Endometrium (tissue), 2 donors: ENCODE measurements at regions not wholly inside any gene's neighbourhood (a gene's known extent, or its start where the extent isn't known, plus 50 kb on each side); places are given as distances from the start of the nearest gene placed in this dataset.
"Not testable (repeated sequence)": the region's sequence is repeated elsewhere in the genome, so short reads cannot be mapped to it uniquely, and the experiment has no call there.

ENCODE experiments used
- FAIRE-seq: peaks from 2 replicates; lab custom pipeline; 2012; peaks lifted over from hg19 to GRCh38; lab: Jason Lieb, UNC
- donor health status: control.
- donor health status: control.

DNA sequence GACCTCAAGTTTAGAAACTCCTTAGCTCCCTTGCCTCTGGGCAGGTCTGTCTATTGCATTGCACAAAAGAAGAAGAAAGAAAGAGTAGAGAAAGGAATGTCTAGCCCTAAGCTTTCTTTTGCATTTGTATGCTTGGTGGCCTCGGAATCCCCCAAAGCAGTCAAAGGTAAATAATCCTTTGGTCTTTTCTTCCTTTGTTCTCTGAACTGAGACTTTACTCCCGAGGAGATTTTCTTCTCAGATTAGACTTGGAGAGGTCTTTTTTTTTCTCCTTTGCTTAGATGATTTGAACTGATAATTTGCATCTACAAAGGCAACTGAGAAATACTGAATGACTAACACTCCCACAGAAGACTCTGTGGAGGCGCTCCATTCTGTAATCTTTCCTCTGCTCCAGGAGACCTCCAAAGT lies 93.2 kb downstream of the AKR1D1 start:
- FAIRE-seq = peak; percentile 74

DNA sequence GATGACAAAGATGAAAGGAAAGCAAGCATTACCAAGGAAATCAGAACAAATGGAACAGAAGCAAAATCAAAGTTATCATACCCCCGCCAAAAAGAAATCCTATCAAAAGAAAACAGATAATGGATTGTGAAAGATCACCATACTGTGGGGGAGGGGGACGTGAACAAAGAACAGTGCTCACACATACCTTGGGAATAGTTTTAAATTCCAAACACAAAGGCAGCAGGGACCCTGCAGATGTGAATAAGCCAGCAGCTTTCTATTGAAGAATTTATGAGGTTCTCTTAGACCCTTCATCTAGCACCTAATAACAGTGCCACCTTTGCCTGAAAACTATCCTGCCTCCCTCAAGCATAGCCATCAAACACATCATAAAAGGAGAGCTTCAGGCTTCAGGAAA lies 94.0 kb downstream of the AKR1D1 start:
- FAIRE-seq = no peak

DNA sequence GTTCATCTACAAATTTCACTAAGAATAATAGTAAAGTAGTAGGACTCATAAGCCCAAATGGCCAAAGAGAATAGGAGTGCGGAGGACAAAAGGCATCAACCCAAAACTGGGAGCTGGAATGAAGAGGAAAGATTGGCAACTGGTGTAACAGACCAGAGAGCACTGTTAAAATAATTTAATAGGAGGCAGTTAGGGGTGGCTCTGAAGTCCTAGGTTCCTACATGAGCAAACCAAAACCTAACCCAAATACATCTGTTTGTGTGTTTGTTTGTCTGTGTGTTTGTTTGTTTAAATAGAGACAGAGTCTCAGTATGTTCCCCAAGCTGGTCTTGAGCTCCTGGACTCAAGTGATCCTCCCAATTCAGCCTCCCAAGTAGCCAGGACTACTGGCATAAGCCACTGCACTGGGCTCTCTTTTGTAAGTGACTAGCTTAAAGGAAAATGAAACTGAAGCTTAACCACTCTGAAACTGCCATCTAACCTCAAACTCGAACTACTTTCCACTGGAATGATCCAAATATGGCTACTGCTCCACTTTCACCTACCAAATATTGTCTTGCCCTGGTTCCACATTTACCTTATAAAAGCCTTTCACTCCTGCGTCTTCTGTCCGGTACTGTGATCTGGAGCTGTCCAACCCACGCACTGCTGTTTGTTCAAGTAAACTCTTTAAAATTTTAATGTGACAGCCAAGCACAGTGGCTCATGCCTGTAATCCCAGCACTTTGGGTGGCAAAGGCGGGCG lies 94.9 kb downstream of the AKR1D1 start:
- no peak for FAIRE-seq

DNA sequence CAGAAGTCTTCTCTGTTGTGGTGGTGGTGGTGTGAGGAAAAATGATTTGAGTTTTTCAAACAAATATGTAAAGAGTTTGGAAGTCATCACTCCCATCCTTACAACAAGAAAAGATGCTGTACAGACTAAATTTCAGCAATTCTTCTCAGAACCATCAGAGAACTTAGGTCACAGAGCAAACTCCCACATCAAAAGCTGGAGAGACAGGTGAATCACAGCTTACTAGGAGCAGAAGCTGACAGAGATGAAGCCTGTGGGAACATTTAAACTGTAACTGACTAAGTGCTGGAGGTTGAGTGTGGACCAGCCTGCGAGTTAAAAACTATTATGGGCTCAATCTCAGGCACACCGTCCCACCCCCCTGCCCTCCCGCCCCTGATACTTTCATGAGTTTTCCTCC lies 97.3 kb downstream of the AKR1D1 start:
- no peak for FAIRE-seq

DNA sequence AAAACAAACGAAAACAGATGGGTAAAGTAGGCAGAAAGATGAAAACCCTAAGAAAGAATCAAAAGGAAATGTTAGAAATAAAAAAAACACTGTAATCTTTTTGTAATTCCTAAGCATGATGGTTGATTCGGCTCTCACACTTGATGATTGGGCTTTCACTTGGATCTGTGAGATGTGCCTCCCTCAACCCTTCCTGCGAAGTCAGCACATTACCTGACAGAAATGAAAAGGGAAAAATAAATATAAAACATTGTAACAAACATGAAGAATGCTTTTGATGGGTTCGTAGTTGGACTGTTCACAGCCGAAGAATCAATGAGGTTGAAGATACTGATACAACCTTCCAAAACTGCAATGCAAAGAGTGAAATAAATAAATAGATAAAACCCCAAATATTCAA lies 99.8 kb downstream of the AKR1D1 start:
- no peak for FAIRE-seq

DNA sequence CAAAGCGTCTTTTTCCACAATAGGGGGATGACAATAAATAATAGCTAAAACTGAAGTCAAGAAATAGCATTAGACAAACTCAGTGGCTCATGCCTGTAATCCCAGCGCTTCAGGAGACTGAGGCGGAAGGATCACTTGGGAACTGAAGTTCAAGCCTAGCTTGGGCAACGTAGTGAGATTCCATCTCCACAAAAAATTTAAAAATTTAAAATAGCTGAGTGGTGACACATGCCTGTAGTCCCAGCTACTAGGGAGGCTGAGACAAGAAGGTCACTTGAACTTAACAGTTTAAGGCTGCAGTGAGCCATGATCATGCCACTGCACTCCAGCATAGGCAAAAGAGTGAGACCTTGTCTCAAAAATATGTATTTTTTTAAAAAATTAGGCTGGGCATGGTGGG lies 107.9 kb downstream of the AKR1D1 start:
- FAIRE-seq = no peak

DNA sequence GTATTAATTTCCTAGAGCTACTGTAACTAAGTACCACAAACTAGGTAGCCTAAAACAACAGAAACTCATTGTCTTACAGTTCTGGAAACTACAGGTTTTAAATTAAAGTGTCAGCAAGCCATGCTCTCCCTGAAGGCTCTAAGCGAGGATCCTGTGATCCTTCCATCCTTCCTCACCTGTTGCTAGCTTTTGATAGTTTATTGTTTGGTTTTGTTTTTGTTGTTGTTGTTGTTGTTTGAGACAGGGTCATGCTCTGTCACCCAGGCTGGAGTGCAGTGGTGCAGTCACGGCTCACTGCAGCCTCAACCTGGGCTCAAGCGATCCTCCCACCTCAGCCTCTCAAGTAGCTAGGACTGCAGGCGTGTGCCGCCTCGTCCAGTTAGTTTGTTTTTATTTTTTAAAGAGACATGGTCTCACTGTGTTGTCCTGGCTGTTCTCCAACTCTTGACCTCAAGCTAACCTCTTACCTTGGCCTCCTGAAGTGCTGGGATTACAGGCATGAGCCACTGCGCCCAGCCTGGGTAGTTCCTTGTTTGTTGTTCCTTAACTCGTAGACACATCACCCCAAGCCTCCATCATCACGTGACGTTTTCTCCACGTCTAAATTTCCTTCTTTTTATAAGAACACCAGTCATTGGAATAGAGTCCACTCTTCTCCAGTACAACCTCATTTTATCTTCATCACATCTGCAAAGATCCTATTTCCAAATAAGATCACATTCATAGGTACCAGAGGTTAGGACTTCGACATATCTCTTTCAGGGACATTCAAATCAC lies 109.1 kb downstream of the AKR1D1 start:
- no peak for FAIRE-seq

DNA sequence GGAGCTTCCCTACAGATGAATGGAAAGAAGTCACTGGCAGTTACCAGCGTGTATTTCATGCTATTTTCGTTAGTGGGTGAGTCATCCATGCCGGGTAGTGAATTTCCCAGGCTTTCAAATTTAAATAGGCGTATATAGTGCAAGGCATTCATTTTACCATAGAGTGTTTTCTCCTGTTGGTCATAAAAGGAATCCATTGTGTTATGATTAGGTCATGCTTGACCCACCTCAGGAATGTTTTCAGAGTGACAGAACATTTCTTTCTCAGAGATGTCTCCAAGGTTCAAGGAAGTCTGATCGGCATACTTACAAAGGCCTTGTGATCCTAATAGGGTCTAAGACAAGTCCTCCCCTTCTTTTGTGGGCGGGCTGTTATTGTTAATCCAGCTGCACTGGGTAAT lies 110.7 kb downstream of the AKR1D1 start:
- no peak for FAIRE-seq

DNA sequence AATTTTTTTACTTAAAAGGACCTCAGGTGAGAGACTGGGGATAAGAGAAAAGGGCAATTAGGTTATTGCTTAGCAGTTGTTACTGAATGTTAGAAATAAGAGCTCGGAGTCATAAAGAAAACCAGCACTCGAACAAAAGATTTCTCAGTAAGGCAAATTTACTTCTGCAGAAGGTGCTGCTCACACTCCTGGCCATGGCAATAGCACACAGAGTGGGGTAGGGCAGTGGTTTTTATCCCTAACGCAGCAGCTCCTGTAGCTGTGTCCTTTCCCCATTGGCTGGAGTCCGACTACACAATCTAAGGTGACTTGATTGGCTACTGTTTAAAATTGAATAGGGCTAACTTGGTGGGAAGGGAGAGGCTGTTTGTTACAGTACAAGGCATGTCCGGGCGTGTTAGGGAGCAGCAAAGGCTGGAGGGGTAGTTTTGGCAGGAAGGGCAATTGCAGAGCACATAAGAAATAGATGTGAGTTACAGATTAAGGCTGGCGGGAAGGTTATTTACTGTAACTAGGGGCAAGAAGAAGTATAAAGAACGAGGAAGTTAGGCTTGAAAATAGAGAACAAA lies 112.1 kb downstream of the AKR1D1 start:
- FAIRE-seq = no peak

DNA sequence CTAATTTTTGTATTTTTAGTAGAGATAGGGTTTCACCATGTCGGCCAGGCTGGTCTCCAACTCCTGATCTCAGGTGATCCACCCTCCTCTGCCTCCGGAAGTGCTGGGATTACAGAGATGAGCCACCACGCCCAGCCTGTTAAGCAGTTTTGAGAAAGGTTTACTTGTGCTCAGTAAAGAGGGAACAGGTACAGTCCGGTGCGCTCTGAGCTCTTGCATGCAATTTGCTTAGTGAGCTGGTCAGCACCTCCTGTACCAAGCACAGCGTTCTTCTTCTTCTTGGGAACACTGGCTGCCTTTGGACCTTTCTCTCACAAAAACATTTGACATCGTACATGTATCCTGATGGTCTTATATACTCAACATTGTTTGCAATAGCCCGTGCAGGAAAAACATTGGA lies 118.3 kb downstream of the AKR1D1 start:
- no peak for FAIRE-seq

DNA sequence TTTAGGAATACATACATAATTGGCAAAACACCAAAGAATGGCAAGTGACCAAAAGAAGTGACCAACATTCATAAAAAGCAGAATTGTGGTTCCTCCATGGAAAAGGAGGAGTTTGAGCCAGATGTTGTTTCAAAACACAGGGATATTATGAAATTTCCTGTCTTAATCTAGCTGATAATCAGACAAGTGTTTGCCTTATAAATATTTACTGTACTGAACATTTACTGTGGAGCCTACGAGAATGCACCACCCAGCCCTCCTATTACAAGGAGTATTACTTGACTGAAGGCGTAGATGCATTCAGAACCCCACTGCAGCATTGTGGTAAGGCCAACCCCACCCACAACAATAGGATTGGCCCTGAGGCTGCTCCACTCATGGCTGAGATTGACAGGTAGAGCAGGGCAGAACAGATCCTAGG lies 118.9 kb downstream of the AKR1D1 start:
- no peak for FAIRE-seq

DNA sequence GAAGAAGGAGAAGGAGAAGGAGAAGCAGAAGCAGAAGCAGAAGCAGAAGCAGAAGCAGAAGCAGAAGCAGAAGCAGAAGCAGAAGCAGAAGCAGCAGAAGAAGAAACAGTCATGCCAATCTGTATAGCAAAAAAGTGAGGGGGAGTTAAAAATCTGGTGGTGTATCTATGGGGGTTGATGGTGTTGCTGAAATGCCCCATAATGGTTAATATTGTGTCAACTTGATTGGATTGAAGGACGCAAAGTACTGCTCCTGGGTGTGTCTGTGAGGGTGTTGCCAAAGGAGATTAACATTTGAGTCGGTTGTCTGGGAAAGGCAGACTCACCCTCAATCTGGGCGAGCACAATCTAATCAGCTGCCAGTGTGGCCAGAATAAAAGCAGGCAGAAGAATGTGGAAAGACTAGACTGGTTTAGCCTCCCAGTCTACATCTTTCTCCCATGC lies 120.3 kb downstream of the AKR1D1 start:
- not testable (repeated sequence) for FAIRE-seq

DNA sequence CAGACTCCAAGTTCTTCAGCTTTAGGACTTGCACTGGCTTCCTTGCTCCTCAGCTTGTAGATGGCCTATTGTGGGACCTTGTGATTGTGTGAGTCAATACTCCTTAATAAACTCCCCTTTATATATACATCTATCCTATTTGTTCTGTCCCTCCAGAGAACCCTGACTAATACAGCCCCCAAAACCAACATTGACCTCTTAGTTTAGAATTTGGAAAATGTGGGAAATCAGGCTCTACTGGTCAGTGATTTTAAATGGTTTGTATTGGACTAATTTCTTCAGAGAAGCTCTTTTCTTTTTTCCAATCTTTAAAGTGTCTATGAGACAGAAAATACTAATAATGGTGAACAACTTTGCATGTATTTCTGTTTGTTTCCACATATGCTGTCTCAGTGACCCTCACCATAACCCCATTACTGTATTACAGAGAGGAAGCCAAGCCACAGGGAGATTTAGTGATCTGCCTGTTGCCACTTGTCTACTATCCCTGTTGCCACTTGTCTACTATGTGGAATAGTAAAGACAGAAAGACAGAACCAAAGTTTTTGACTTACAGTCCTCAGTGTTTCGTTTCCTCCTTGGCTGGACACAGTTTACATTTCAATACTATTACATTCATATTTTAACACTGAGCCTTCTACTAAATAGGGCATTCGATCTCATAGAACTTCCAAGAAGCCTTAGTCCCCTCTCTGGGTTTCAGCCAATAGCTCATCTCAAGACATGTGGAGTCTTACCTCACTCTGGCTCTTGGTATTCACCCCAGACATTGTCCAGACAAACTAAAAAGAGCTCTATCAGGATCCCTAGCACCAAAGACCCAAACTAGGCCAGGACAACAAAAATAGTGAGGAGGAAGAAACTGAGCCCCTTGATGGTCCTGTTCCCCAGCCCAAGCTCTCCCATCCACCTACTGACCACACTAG lies 121.0 kb downstream of the AKR1D1 start:
- no peak for FAIRE-seq

DNA sequence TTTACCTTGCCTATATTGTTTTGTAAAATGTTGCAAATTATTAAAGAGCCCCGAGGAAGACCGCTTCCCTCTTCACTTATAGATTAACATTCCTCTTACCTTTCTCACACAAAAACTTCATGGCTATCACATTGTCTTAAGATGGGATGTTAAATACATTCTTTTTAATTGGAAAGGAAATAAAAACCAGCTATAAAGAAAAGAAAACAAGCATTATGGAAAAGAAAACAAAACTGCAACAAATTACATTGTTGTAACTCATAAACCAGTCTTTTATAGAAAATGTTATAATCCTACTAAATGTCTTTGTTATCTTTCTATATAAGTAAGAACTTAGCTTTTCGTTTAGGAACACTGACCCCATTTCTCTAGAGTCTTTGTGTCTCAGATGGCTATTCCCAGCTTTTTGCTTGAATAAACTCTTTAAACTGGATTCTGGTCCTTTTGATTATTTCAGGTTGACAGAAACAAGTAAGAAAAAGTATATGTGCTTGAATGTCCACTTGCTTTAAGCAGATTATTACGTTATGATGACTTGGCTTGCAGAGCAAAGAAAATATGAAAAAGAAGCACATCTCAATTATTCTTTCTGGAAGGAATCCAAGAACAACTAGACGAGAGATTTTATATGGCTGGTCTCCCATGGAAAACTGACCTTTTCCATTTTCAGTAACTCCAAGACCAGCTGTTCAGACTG lies 128.2 kb downstream of the AKR1D1 start:
- FAIRE-seq = no peak

DNA sequence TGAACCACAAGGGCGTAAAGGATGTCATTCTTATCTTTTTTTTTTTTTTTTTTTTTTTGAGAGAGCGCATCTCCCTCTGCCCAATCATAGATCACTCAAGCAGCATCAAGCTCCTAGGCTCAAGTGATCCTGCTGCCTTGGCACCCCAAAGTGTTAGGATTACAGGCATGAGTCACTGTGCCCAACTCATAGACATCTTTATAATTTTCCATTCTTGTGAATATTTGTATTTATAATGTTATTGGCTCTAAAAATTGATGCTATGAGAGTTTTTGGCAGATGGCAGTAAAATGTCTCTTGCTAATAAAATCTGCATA lies 128.7 kb downstream of the AKR1D1 start:
- FAIRE-seq = no peak

DNA sequence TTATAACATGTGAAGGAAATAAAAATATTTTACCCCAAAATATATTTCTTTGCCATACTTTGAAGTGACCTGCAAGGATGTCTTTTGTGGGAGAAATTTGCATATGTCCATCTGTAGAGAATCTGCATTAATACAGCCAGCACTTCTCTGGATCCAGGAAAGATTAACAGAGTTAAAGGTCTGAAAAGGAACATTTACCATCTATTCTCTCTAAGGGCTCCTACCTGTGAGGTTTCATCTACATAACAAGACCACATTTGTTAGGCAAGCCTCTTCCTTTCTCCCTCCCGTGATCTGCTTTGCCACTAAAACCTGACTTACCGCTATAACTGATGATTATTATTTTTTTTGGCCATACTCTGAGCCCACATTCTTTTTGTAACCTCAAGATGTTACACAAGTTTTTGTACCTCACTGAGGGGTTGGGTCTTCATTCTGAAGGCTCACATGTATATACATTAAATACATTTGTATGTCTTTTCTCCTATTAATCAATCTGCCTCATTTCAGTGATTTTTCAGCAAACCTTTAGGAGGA lies 129.4 kb downstream of the AKR1D1 start:
- no peak for FAIRE-seq

DNA sequence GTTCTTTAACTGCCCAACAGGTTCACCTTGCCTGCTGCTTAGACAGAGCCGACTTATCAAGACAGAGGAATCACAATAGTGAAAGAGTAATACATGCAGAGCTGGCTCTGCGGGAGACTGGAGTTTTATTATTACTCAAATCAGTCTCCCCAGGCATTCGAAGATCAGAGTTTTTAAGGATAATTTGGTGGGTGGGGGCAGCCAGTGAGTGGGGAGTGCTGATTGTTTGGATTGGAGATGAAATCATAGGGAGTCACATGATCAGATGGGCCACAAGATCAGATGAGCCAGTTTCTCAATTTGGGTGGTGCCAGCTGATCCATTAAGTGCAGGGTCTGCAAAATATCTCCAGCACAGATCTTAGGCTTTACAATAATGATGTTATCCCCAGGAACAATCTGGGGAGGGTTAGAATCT lies 131.3 kb downstream of the AKR1D1 start:
- no peak for FAIRE-seq

DNA sequence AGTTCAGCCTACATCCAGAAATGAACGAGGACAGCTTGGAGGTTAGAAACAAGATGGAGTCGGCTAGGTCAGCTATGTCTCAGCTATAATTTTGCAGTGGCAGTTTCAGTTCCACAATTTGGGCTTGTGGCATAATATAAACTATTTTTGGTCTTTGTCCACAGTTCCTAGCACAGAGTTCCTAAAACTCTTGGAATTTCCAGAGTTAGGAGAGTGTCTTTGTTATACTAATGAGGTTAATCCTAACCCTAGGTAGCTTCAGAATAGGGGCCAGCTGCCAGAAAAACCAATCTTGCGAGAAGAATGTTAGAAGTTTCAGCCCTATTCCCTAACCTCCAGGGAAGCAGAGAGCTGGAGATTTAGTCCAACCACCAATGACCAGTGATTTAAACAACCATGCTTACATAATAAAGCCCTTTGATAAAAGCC lies 131.9 kb downstream of the AKR1D1 start:
- no peak for FAIRE-seq

DNA sequence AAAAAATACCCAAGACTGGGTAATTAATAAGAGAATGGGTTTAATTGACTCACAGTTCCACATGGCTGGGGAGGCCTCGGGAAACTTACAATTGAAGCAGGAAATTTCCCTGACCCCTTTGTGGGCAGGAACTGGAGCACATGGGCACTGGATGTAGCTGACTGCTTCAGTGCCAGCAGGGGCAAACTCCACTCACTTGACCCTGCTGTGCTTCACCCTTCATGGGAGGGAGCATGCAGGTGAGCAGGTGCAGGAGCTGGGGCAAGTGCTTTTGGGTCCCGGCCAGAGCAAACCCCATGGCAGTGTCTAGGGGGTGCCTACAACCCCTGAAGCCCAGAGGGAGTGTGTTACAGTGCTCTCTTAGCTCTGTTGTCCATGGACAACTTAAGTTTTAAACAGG lies 132.6 kb downstream of the AKR1D1 start:
- no peak for FAIRE-seq

DNA sequence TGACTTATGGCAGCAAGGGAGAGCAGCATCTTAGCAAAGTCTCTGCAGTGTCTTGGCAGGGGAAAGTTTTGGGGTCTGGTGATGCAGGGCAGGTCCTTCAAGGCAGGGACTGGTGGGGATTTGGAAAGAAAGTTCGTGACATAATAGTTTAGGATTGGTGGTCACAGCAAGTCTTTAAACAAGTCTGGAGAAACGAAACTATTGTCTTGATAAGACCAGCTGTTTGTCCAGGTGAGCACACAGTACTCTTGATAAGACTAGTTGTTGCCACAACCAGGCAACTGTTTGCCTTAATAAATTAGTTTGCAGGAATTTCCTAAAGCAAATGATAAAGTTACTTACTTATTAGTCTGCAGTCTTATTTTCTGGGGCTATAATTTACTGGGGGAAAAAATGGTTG lies 136.1 kb downstream of the AKR1D1 start:
- FAIRE-seq = no peak

DNA sequence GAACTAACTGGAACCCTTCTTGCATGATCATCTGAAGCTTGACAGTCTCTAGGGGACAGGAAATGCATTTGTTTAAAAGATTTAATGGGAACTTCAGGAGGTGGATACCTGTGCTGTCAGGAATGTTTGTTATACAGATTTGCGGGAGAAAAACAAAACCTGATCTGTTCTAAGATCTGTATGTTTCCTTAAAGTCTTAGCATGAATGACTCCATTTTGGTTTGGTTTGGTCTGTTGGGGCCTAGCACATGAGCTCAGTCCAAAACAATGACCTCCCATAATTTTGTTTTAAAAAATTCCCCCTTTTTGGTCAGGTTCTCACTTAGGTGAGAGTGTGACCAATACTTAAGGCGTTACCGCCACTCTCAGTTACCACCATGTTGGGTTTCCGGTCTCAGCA lies 138.7 kb downstream of the AKR1D1 start:
- FAIRE-seq = no peak
